GOT3 (cell line): ENCODE measurements at regions not wholly inside any gene's neighbourhood (a gene's known extent, or its start where the extent isn't known, plus 50 kb on each side); places are given as distances from the start of the nearest gene placed in this dataset.

Experiments
- DNase-seq: peaks from one replicate; lab custom pipeline; 2025; ENCODE audit warnings: mixed read lengths; lab: John Stamatoyannopoulos, UW

DNA sequence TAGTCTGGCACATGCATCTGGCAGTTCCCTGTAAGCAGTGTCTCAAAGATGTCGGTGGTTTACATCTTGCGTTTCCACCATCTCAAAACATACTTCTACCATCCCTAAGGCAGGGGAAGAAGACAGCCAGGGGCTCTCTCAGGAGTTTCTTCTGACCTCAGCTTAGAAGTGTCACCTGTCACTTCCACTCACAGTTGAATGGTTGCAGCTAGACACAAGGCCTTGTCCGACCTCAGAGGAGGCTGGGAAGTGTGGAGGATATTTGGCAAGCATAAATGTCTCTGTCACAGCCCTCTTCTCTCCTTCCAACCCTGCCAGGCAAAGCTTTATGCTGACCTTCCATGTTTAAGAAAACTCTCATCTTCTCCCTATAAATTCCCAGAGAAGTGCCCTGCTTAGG, 193.3 kb downstream of the HERPUD2 start:
- no peak for DNase-seq

DNA sequence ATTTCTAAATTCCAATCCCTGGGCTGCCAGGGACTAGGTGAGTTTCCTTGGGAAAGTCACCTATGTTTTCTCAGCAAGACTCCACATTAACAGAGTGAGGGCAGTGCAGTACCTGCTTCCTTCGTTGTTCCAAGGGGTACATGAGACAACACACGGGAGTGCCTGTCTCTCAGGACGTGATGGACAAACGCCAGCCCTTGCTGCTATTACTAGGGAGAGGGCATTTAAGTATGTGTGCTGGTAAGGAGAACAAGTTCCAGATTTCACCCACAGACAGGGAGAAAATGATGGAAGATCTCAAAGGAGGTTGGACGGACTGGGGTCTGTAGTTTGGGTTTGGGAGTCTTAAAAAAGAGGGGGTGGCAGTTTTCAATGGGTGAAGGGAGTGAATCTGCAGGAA, 195.7 kb downstream of the HERPUD2 start:
- DNase-seq: no peak

DNA sequence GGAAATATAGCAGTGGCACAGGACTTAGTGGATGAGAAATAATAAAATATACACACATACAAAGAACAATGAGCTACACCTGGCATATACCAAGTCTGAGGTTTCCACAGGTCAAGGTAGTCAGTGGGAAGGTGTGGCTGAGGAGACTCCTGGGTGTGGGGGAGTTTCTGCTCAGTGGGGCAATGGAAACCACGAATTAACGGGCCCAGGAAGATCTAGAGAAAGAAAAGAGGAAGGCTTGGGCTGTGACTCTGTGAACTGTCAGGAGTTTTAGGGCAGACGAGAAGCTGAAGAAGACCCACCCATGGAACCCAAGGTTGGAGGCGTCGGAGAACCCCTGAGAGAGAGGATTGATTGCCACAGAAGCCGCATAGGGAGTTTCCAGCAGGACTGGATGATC, 196.5 kb downstream of the HERPUD2 start:
- DNase-seq: no peak

DNA sequence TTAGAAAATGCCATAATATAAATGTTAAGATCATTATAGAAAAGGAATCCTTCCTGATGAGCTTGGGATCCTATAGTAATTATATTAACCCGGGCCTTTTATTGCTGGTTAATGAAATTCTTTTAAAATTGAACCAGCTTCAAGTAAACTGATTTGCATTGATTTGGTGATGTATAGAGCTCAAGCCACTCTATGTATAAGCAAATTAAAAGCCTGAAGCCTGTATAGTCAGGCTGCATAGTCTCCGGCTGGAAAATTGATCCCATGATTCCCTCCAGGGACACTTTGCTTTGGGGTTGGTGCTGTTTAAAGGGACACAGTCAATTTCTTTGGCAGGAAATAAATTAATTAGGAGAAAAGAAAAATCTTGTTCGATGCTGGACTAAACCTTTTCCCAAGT, 199.1 kb downstream of the HERPUD2 start:
- no peak for DNase-seq

DNA sequence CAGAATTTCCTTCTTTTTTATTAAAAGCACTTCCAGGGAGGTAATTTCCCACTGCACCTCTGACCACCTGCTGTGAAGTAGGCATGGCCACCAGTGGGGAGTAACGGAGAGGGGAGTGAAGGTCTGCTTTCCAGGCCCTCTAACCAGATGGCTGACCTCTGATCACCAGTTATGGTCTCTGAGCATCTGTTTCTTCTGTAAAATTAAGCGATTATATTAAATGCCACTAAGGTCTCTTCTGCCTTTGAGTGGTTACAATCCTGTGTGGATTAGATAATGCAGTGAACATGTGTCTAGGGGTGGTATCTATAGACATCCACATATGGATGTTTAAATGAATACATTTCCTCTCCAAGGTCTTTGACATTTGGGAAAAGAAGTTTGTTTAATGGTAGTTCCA, 199.6 kb downstream of the HERPUD2 start:
- DNase-seq: no peak

DNA sequence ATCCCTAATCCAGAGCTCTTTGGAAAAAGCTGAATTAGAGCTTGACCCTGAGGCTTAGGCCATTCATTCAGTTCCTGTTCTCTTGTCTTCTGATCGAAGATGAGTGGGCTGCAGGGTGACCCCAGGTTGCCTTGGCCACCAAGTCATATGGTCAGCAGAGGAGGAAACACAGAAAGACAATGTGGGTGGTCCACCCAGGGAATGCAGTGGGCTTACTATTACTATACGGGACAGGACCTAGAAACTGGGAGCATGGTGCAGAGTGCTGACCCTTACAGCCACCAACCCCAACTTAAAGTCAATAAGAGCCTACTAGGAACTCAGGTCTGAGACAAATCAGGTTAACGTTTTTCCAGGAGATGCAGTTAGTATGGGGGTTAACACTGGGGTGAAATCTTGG, 200.5 kb downstream of the HERPUD2 start:
- no peak for DNase-seq

DNA sequence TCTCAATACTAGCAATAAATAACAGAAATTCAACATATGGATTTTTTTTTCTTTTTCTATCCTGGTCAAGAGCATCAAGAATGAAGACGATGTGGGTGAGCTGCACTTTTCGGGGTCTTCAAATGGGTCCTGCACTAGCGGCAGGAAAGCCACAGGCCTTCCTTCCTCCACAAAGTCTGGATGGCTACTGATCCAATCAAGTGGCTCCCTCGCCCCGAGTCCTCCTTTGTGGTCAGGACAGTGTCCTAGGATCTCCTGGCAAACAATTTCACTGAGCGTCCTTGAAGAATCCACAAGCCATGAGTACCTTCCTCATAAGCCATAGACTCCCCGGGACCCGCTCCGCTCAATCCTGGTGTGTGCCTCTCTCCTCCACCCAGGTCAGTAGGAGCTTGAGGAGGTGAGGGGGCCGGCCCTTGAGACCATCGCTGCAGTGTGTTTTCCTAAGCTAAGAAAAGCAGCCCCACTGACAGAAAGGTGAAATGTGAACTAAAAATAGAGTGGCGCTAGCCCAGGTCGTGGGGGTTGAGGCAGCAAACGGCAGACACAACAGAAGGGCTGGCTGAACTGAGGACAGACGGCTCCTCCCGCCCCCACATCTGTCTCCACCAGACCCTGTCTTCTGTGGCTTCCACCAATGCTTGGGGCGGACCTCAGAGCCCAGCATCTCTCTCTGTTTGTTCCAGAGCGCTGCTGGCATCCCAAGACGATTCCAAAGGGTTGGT, 202.3 kb downstream of the HERPUD2 start:
- DNase-seq: no peak

DNA sequence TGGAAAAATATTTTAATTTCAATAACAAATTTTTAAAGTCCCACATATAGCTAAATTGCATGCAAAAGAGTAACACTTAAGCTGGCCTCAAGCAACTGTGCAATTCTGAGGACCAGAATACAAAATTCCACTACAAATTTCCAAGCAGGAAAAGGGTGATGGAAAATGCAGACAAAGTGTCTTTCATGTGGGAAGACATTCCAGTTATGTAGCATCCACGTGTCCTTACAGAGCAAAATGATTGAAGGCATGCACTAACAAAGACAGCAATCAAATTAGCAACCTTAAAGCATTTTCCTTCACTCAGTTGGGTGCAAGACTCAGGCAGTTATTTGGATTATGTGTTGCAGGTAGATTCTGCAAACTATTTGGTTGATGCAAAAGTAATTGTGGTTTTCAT, 203.7 kb downstream of the HERPUD2 start:
- no peak for DNase-seq

DNA sequence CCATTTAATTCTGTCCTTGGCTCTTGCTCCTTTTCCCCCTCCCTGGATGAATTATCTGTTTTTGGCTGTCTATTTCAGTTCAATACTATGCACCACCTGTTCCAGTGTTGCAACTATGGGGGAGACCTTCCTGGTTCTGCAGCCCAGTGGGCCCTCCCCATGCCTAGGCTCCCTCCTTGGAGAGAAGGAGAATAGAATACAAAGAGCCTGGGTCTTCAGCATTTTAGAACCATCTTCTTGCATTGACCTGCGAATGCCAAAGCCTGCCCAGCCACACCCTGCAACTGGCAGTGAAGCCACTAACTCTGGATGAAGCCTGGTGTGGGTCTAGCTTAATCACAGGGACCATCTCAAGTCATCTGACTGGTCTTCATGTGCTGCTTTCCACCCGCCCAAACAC, 207.1 kb downstream of the HERPUD2 start:
- DNase-seq: no peak

DNA sequence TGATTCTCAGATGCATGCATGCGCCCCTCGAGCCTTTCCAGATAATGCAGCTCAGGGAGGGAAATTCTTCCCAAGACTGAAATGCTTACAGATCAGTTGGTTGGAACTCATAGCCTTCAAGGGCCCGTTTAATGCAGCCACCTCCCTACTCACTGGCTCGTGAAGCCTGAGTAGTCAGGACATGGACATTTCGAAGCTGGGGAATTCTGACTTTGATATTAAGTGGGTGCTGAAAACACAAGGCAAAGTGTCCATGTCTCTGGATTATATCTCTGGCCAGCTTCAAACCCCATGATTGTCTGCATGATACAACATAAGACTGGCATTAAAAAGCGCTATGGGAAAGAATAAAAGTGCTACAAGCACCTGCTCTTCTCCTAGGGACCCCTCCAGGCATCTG, 207.5 kb downstream of the HERPUD2 start:
- DNase-seq: no peak

DNA sequence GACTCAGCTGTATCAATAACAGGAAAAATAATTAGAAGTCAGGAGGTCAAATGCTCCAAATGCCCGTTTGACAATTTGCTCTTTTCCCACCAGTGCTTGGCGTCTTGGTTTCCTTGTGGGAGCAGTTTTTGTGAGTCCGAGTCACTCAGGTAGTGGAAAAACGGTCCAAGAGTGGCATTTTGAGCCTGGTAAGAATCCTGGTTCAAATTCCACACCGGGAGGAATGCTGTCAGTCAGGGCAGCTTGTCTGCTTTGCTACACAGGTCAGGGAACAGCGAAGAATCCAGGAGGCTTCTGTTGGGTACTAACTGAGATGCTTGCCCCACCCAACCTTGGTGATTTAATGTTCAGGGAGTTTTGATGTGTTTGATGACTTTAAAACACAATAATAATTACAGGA, 209.5 kb downstream of the HERPUD2 start:
- no peak for DNase-seq

DNA sequence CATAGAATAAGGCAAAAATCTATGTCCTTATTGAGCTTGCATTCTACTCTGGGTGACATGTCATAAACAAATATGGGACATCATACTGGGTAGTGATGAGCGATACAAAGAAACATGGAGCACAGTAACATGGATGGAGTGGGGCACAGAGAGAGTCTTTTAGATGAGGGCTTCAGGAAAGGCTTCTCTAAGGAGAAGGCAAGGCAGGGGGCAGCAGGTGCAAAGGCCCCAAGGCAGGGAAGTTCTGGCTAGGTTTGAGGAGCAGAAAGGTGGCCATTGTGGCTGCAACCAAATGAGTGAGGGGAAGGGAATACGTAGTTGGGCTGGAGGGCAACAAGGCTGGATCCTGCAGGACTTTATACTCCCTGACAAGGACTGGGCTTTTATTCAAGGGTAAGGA, 211.4 kb downstream of the HERPUD2 start:
- DNase-seq: no peak

DNA sequence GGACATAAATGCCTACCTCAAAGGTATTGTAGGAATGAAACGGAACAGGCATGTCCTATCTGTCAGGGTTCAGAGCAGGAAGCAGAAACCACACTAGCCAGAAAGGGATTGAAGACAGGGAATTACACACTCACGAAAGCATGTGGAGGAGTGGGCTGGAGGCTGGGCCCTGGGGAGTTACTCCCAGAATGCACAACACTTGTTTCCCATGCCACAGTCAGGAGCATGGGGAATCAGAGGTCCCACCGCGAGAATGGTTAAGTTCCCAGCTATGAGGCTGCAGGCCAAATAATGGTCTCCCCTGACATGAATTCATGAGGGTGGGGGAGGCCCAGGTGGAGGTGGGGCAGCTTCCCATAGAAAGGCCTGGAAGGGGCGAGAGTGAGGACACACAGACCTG, 212.7 kb downstream of the HERPUD2 start:
- no peak for DNase-seq

DNA sequence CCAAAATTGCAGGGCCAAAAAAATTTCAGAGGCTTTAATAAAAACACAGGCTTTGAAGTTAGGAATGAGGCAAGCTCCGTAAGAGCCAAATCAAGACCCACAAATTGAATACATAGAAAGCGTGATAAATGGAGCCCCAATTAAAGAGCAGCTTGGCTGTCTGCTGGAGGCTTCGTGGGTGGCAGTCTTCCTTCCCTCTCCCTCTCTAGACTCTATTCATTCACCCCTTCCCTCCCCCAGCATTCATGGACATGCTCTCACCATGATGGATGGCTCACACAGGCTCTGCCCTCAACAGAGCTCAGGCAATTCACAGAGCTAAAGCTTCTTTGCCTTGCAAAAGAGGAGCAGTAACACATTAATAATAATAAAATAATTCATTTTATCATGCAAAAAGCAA, 214.1 kb downstream of the HERPUD2 start:
- DNase-seq: no peak

DNA sequence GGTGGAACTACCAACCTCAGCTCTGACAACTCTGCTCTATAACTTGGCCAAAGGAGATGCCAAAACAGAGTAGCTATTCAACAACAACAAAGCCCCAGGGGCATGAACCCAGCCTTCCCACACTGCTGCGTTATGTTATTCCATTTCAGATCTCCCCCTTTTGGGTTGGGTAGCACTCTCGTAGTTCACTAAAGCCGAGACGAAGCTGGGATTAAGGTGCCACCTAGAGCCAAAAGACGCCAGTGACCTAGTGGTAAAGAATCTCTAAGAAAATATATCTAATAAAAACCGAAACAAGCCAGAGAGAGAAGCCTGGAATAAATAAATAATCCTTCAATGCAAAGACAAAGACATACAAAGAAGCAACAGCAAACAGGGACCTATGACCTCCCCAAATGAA, 217.3 kb downstream of the HERPUD2 start:
- DNase-seq: no peak

DNA sequence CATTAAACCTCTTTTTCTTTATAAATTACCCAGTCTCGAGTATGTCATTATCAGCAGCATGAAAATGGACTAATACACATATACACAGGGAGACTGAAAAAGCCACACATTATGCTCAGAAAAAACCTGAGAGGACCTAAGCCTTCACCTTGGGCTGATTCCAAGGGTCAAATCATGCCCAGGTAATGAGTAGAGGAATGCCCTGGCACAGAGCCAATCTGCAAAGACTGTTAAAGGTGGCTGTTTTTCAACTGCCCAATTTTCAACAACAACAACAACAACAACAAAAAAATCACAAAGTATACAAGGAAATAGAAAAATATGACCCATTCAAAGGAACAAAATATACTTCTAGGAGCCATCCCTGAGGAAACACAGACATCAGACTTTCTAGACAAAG, 220.2 kb upstream of the TBX20 start:
- no peak for DNase-seq

DNA sequence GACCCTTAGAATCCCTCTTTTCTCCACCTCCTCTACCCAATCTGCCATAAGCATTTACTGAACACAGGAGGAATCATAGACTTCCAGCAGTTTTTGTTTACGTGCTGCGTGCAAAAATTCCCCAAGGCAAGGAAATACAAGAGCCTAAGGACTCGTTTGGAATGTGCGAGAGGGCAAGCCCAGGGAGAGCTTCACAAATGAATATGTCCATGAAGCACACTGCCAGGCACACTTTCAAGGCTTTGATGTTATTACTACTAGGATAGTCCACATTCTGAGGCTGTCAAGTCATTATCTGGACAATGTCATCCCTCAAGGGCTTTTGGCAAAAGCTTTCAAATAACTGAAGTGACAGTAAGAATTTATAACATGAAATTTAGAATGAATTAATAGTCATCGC, 214.7 kb upstream of the TBX20 start:
- DNase-seq: no peak

DNA sequence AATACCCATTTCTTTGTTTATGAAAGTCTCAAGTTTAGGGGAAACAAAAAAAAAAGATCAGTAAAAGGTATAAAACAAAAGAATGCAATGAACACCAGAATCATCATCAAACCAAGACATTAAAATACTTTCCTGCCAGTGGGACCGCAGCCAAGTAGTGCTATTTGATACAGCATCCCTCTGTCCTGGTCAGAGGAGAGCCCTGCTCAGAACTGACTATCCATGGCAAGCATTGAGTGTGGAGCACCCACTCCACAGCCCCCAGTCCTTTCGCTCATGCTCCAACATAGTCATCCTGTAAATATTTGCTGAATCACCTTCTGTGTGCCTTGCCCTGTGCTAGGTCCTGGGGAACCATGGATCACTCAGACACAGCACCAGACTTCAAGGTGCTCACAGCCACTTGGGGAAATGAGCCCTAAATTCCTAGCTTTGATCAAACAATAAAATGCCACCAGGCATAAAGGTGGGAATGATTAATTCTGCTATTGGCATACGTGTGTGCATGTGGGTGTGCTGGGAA, 213.6 kb upstream of the TBX20 start:
- no peak for DNase-seq

DNA sequence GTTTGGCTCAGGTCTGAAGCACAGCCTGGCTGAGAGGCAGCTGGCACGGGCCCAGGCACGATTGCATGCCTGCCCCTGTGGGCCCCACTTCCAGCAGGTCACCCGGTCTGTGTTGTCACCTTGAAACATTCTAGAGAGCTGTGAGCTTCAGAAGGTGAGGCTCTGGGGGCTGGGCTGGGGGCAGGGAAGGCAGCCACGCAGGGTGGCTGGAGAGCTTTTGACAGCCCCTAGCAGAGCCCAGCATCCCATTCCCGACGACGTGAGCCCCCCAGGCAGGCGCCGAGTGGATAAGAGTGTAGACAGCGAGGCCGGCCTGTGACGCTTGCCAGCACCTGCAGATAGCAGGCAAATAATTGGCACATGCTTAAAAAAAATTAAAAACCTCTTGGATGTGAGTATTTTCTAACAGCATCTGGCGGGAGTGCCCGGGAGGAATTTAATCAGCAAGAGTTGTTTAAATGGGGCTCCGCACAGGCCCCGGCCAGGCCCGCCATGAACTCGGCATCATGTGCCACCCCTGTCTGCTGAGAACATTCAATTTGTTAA, 212.0 kb upstream of the TBX20 start:
- no peak for DNase-seq

DNA sequence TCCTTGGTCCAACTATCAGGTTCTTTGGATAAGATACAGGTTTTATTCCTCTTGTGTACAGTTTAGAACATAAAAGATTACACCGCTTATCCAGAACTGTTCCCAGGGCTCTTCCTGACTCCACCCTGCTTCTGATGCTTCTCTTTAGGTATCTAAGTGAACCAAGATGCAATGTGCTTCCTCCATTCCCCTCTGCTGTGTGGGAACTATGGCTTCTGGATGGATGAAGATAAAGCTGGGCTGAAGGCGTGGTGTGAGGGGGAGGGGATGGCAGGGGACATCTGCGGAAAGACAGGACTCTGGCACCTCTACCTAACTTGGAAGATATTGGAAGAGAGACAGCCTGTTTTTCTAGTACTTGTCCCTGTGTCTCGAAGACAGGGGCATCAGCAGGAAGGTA, 209.9 kb upstream of the TBX20 start:
- DNase-seq: no peak

DNA sequence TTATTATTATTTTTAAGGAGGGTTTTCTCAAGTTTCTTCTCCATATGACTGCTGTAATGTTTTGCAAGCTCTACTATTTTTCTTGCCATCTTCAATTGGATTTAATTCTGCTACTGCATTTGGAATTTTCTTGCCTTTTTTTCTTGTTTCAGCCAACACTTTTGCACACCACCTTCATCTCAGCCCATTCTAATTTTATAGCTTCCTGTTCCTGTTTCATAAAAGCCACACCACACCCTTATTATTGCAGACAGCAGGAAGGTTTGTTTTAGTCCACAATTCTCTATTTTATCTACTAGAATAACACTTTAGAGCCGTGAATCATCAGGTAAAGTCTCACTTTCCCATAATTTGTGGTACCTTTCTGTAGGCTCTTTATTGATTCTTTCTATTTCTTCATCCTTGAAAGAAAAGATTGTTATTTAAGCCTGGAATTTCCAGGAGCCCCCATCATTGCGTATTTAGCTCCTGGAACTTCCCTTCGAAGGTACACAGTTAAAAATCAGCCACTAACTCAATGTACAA, 209.3 kb upstream of the TBX20 start:
- DNase-seq: no peak

DNA sequence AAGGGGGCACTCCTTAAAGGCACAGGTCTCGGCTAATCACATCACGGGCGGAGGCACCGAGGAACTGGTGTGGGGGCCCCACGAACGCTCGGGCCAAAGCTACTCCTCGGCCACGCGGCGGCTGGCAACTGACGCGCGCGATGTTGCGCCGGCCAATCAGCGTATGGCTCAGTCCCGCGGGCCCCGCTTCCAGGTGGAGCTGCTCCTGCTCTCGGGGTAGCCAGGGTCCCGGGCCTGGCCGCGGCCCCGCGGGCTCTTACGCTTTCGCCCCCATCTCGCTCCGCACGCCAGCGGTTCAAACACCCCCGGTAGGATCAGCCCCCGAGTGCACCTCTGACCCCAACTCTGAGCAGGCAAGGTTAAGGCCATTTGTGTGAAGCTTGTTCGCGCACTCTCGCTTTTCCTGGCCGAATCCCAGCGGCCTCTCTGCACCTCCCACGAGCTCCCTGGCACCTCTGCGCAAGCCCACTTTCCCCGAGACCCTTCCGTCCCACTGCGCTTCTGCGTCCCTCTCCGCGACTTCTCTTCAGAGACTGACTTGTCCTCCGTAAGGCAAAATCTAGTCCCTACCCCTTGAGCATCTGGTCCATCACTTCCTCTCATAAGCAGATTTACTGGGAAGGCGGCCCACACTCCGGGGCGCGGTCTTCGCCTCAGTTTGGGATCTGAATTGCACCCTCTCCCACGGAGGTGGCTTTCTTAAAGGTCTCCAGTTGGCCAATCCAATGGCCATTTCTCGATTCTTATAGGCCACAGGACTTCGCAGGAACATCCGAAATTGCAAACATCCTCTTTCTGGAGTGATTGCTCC, 200.9 kb upstream of the TBX20 start:
- DNase-seq: no peak
